ENCODE measurements at regions not wholly inside any gene's neighbourhood (a gene's known extent, or its start where the extent isn't known, plus 50 kb on each side); places are given as distances from the start of the nearest gene placed in this dataset.

DNA sequence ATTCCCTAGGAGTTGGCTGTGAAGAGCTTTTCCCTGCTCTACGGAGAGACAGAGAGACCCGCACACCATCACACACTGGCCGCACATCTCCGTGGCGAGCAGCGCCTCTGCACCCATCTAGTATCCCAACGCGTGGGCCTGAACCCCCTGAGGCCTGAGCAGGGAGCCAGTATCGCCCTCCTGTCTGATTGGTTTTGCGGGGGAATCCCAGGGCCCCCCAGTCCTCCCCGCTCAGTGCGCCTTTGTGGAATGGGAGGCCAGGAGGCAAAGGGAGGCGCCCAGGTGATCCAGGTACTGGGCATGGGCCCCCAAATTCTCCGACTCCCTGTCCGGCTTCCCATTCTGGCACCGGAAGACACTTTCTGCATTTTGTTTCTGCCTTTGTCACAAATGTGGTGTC lies 344.3 kb downstream of the GLRX3 start:
- H3K4me3 ChIP-seq (ENCODE audit: low read depth, low read length, poor library complexity, severe bottlenecking): no peak overlapping the region
- ChIA-PET POLR2A (ENCODE audit: low non-redundant PET) (no interaction called here), CTCF (no interaction called here)
- no peak overlapping the region for H3K27ac ChIP-seq (ENCODE audit: low read depth, low read length, poor library complexity, severe bottlenecking)
- TF ChIP-seq, protein P1, sequence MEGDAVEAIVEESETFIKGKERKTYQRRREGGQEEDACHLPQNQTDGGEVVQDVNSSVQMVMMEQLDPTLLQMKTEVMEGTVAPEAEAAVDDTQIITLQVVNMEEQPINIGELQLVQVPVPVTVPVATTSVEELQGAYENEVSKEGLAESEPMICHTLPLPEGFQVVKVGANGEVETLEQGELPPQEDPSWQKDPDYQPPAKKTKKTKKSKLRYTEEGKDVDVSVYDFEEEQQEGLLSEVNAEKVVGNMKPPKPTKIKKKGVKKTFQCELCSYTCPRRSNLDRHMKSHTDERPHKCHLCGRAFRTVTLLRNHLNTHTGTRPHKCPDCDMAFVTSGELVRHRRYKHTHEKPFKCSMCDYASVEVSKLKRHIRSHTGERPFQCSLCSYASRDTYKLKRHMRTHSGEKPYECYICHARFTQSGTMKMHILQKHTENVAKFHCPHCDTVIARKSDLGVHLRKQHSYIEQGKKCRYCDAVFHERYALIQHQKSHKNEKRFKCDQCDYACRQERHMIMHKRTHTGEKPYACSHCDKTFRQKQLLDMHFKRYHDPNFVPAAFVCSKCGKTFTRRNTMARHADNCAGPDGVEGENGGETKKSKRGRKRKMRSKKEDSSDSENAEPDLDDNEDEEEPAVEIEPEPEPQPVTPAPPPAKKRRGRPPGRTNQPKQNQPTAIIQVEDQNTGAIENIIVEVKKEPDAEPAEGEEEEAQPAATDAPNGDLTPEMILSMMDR (conservative IDR thresholded peaks at IDR 0.05; ENCODE audit: low read depth, low read length): no peak
- TF ChIP-seq EZH2 (IDR thresholded peaks at IDR 0.05; ENCODE audit: borderline replicate concordance, low read depth, low read length, poor library complexity, severe bottlenecking): no peak
- intact Hi-C loops (cut with micrococcal nuclease; ENCODE audit: unreplicated experiment): no loop called here
- H3K27me3 ChIP-seq (replicated peaks; ENCODE audit: insufficient read depth, low read depth, low read length, poor library complexity): no peaks in the 10 kb centered on the region
- no peak for DNase-seq (ENCODE audit: low spot score)
- no TSS peak for BruUV-seq (replicated peaks)
- H3K36me3 ChIP-seq (ENCODE audit: insufficient read depth, low read length, poor library complexity, severe bottlenecking): no peaks in the 10 kb centered on the region
- no peaks in the 10 kb centered on the region for H3K9me3 ChIP-seq (ENCODE audit: low read depth, low read length, poor library complexity, severe bottlenecking)
- H3K4me1 ChIP-seq (ENCODE audit: insufficient read depth, low read length, poor library complexity, severe bottlenecking): no peaks in the 10 kb centered on the region

DNA sequence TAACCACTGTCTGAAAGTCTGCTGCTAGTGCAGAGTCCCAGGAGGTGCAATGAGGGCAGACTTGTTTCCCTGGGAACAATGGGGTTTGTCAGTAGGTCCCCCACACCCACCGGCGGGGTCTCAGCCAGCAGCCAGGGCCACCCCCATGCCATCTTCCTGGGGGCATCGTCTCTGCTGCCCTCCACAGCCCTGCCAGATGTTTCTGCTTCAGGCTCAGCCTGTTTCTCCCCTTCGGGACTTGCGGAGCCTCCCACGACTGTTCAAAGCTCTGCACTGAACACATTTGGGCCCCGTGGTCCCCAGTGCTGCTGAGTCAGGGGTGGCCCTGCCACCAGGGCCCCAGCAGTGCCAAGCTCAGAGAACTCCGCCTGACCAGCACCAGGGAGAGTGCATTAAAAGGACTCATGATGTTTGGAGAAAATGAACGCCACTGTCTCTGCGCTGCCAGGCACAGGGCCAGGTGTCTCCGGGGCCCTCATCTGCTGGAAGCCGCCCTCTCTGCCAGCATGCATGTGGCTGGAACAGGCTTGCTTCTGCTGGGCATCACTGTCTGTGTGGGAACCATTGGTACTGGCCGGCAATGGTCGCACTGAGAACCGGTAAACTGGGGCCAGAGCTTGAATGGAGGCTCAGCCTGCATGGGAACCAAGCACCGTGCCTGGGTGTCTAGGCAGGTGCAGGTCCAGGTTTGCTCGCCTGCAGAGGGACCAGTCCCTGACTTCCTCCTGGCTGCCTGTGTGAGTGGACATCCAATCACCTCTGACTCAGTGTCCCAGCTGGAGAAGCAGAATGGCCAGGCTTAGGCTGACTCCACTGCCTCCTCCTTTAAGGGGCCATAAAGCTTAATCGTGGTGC lies 345.1 kb downstream of the GLRX3 start:
- H3K4me1 ChIP-seq (ENCODE audit: insufficient read depth, low read length, poor library complexity, severe bottlenecking): no peaks in the 10 kb centered on the region

DNA sequence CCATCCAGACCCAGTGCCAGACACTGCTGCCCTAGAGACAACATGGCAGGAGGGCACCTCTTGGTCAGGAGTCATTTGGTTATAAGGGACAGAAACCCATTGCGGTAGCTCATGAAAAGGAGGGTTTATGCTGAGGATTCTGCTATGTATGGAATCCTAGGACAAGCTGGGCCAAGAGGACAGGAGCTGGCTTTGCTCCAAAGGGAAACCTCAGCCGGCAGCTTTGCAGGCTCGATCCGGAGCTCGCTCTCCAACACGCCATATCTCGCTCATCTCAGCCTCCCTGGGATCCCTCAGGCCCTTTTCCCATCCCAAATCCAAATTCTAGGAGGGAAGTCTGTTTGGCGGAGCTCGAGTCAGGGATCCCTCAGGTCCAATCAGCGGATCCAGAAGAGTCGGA lies 345.7 kb downstream of the GLRX3 start:
- no peak overlapping the region for H3K4me3 ChIP-seq (ENCODE audit: low read depth, low read length, poor library complexity, severe bottlenecking)
- H3K4me1 ChIP-seq (ENCODE audit: insufficient read depth, low read length, poor library complexity, severe bottlenecking): no peaks in the 10 kb centered on the region
- no peaks in the 10 kb centered on the region for H3K36me3 ChIP-seq (ENCODE audit: insufficient read depth, low read length, poor library complexity, severe bottlenecking)
- DNase-seq (ENCODE audit: low spot score): no peak
- intact Hi-C loops (cut with micrococcal nuclease; ENCODE audit: unreplicated experiment): no loop called here
- no peaks in the 10 kb centered on the region for H3K27me3 ChIP-seq (replicated peaks; ENCODE audit: insufficient read depth, low read depth, low read length, poor library complexity)
- BruUV-seq (replicated peaks): no TSS peak
- ChIA-PET CTCF (no interaction called here), POLR2A (ENCODE audit: low non-redundant PET) (no interaction called here)
- no peaks in the 10 kb centered on the region for H3K9me3 ChIP-seq (ENCODE audit: low read depth, low read length, poor library complexity, severe bottlenecking)
- no peak for TF ChIP-seq EZH2 (IDR thresholded peaks at IDR 0.05; ENCODE audit: borderline replicate concordance, low read depth, low read length, poor library complexity, severe bottlenecking)
- TF ChIP-seq, protein P1 (conservative IDR thresholded peaks at IDR 0.05; ENCODE audit: low read depth, low read length): no peak
- no peak overlapping the region for H3K27ac ChIP-seq (ENCODE audit: low read depth, low read length, poor library complexity, severe bottlenecking)

More for the DNA sequence above, 345.1 kb downstream of the GLRX3 start:
- TF ChIP-seq, protein P1 (conservative IDR thresholded peaks at IDR 0.05; ENCODE audit: low read depth, low read length): no peak
- TF ChIP-seq EZH2 (IDR thresholded peaks at IDR 0.05; ENCODE audit: borderline replicate concordance, low read depth, low read length, poor library complexity, severe bottlenecking): no peak
- ChIA-PET CTCF (no interaction called here), POLR2A (ENCODE audit: low non-redundant PET) (no interaction called here)
- intact Hi-C loops (cut with micrococcal nuclease; ENCODE audit: unreplicated experiment): no loop called here
- no TSS peak for BruUV-seq (replicated peaks)
- Histone ChIP-seq H3K27ac (ENCODE audit: low read depth, low read length, poor library complexity, severe bottlenecking) (no peak overlapping the region), H3K9me3 (ENCODE audit: low read depth, low read length, poor library complexity, severe bottlenecking) (no peaks in the 10 kb centered on the region), H3K36me3 (ENCODE audit: insufficient read depth, low read length, poor library complexity, severe bottlenecking) (no peaks in the 10 kb centered on the region), H3K27me3 (replicated peaks; ENCODE audit: insufficient read depth, low read depth, low read length, poor library complexity) (no peaks in the 10 kb centered on the region), H3K4me3 (ENCODE audit: low read depth, low read length, poor library complexity, severe bottlenecking) (no peak overlapping the region)
- DNase-seq (ENCODE audit: low spot score): no peak

Data from A673 (cell line).